ENCODE measurements at regions not wholly inside any gene's neighbourhood (a gene's known extent, or its start where the extent isn't known, plus 50 kb on each side); places are given as distances from the start of the nearest gene placed in this dataset.

GRCh38 chr4:177001271-177002175 is 208.8 kb upstream of the VEGFC start:
- Histone ChIP-seq H3K9ac (ENCODE audit: low read depth in 1 of 2, low read length in 2 of 2) (no peak overlapping the region), H3K4me3 (ENCODE audit: low read depth in 1 of 2, low read length in 2 of 2) (no peak overlapping the region), H3K9me3 (ENCODE audit: control insufficient read depth in 1 of 2, low read length in 2 of 2) (peaks cover 0 to 1% of the 10 kb centered on the region in 2 donors), H3K27ac (ENCODE audit: low read depth, low read length) (no peak overlapping the region), H3K36me3 (ENCODE audit: control insufficient read depth in 1 of 2, insufficient read depth in 2 of 2, low read length in 2 of 2) (no peaks in the 10 kb centered on the region), H3K4me1 (ENCODE audit: control insufficient read depth in 1 of 2, insufficient read depth in 2 of 2, low read length in 2 of 2) (no peaks in the 10 kb centered on the region), H3K27me3 (ENCODE audit: control insufficient read depth in 1 of 2, insufficient read depth in 2 of 2, low read length in 2 of 2) (no peaks in the 10 kb centered on the region)

- Histone ChIP-seq H3K36me3 (ENCODE audit: control insufficient read depth in 1 of 2, insufficient read depth in 2 of 2, low read length in 2 of 2) (no peaks in the 10 kb centered on the region), H3K4me1 (ENCODE audit: control insufficient read depth in 1 of 2, insufficient read depth in 2 of 2, low read length in 2 of 2) (no peaks in the 10 kb centered on the region), H3K9me3 (ENCODE audit: control insufficient read depth in 1 of 2, low read length in 2 of 2) (peaks cover 0 to 3% of the 10 kb centered on the region in 2 donors)
Measured at GRCh38 chr4:177005674-177006230, 213.0 kb upstream of the VEGFC start.

DNA sequence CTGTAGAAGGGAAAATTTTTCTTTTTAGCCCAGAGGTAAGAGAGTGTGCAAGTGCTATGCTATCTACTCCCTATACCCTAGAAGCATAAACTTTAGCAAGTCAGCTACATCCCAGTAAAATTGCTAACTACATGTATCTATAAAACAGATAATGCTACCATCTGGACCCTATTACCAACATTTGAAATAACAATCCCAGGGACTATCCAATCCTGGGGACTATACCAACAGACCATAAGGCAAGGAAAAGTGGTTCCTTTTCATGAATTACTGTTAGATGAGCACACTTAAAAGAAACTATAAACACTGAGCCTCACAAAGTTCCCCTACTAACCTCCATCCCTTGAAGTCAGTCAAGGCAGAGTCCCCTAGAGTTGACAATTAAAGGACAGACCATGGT is 213.6 kb upstream of the VEGFC start:
- no peaks in the 10 kb centered on the region for H3K4me1 ChIP-seq (ENCODE audit: control insufficient read depth in 1 of 2, insufficient read depth in 2 of 2, low read length in 2 of 2)

More at GRCh38 chr4:177005674-177006230, 213.0 kb upstream of the VEGFC start:
- Histone ChIP-seq H3K27ac (ENCODE audit: low read depth, low read length) (no peak overlapping the region), H3K9ac (ENCODE audit: low read depth in 1 of 2, low read length in 2 of 2) (no peak overlapping the region), H3K4me3 (ENCODE audit: low read depth in 1 of 2, low read length in 2 of 2) (no peak overlapping the region), H3K27me3 (ENCODE audit: control insufficient read depth in 1 of 2, insufficient read depth in 2 of 2, low read length in 2 of 2) (no peaks in the 10 kb centered on the region)

DNA sequence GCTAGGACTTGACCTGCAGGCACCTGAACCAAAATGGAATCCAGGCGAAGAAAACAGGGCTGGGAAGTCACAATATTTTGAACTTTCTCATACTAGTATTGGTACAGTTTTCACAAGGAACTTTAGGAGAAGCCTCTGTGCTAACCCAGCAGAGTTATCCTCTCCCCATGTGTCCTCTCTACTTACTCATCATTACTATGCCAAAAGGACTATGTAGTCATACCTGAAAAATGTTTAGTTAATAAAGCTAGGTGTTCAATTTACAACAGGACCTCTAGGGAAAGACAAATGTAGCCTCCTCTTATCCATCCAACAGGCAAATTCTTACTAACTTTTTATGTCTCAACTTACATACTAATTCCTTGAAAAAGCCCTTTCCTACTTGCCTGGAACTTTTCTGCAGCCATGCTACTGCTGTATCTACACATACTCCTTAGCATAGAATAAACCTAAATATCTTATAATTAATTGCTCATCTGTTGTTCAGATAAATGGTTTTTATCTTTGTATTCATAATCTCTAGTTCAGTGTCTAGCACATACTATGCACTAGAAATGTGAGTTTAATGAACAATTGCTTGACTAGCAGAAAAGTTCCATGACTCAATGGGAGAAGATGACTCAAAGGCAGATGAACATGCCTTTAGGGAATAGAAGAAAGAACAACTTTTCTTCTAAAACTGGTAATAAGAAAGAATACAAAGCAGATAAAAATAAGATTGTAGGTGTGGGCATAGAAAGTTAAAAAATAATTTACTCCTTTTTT is 215.5 kb upstream of the VEGFC start:
- no peaks in the 10 kb centered on the region for H3K4me1 ChIP-seq (ENCODE audit: control insufficient read depth in 1 of 2, insufficient read depth in 2 of 2, low read length in 2 of 2)
- peaks cover 5 to 6% of the 10 kb centered on the region in 2 donors for H3K9me3 ChIP-seq (ENCODE audit: control insufficient read depth in 1 of 2, low read length in 2 of 2)
- no peaks in the 10 kb centered on the region for H3K36me3 ChIP-seq (ENCODE audit: control insufficient read depth in 1 of 2, insufficient read depth in 2 of 2, low read length in 2 of 2)
- no peak overlapping the region for H3K27ac ChIP-seq (ENCODE audit: low read depth, low read length)
- H3K4me3 ChIP-seq (ENCODE audit: low read depth in 1 of 2, low read length in 2 of 2) = no peak overlapping the region
- H3K9ac ChIP-seq (ENCODE audit: low read depth in 1 of 2, low read length in 2 of 2) = no peak overlapping the region
- no peaks in the 10 kb centered on the region for H3K27me3 ChIP-seq (ENCODE audit: control insufficient read depth in 1 of 2, insufficient read depth in 2 of 2, low read length in 2 of 2)

More for the DNA sequence above, 213.6 kb upstream of the VEGFC start:
- H3K27me3 ChIP-seq (ENCODE audit: control insufficient read depth in 1 of 2, insufficient read depth in 2 of 2, low read length in 2 of 2) = no peaks in the 10 kb centered on the region
- H3K27ac ChIP-seq (ENCODE audit: low read depth, low read length) = no peak overlapping the region
- H3K9ac ChIP-seq (ENCODE audit: low read depth in 1 of 2, low read length in 2 of 2) = no peak overlapping the region
- H3K4me3 ChIP-seq (ENCODE audit: low read depth in 1 of 2, low read length in 2 of 2) = no peak overlapping the region
- no peaks in the 10 kb centered on the region for H3K36me3 ChIP-seq (ENCODE audit: control insufficient read depth in 1 of 2, insufficient read depth in 2 of 2, low read length in 2 of 2)
- peaks cover 0 to 3% of the 10 kb centered on the region in 2 donors for H3K9me3 ChIP-seq (ENCODE audit: control insufficient read depth in 1 of 2, low read length in 2 of 2)

- Histone ChIP-seq H3K27ac (ENCODE audit: low read depth, low read length) (no peak overlapping the region), H3K27me3 (ENCODE audit: control insufficient read depth in 1 of 2, insufficient read depth in 2 of 2, low read length in 2 of 2) (no peaks in the 10 kb centered on the region), H3K4me1 (ENCODE audit: control insufficient read depth in 1 of 2, insufficient read depth in 2 of 2, low read length in 2 of 2) (no peaks in the 10 kb centered on the region), H3K9ac (ENCODE audit: low read depth in 1 of 2, low read length in 2 of 2) (no peak overlapping the region), H3K4me3 (ENCODE audit: low read depth in 1 of 2, low read length in 2 of 2) (no peak overlapping the region), H3K9me3 (ENCODE audit: control insufficient read depth in 1 of 2, low read length in 2 of 2) (peaks cover 6 to 13% of the 10 kb centered on the region in 2 donors), H3K36me3 (ENCODE audit: control insufficient read depth in 1 of 2, insufficient read depth in 2 of 2, low read length in 2 of 2) (no peaks in the 10 kb centered on the region)
Measured at GRCh38 chr4:177008836-177009501, 216.2 kb upstream of the VEGFC start.

DNA sequence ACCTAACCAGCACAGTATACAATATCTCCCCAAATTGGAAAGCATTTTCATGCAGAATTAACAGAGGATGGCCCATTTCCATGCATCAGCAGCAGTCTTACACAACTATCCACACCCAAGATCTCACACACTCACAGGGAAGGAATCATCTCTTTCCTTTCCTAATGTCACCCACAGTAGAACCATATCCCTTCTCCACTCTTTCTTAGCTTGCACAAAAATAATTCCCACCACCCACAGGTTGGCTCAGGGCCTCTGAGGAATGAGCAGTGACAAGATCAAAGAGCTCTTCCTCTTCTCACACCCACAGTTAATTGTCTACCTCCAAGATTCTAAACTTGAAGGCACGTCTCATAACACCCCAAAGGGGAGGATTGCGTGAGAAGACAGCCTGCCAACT is 217.7 kb upstream of the VEGFC start:
- no peaks in the 10 kb centered on the region for H3K4me1 ChIP-seq (ENCODE audit: control insufficient read depth in 1 of 2, insufficient read depth in 2 of 2, low read length in 2 of 2)
- H3K27me3 ChIP-seq (ENCODE audit: control insufficient read depth in 1 of 2, insufficient read depth in 2 of 2, low read length in 2 of 2) = no peaks in the 10 kb centered on the region
- H3K4me3 ChIP-seq (ENCODE audit: low read depth in 1 of 2, low read length in 2 of 2) = no peak overlapping the region
- H3K36me3 ChIP-seq (ENCODE audit: control insufficient read depth in 1 of 2, insufficient read depth in 2 of 2, low read length in 2 of 2) = no peaks in the 10 kb centered on the region
- H3K27ac ChIP-seq (ENCODE audit: low read depth, low read length) = no peak overlapping the region
- H3K9me3 ChIP-seq (ENCODE audit: control insufficient read depth in 1 of 2, low read length in 2 of 2) = peaks cover 8 to 14% of the 10 kb centered on the region in 2 donors
- no peak overlapping the region for H3K9ac ChIP-seq (ENCODE audit: low read depth in 1 of 2, low read length in 2 of 2)

GRCh38 chr4:177012918-177013545 is 220.3 kb upstream of the VEGFC start:
- H3K36me3 ChIP-seq (ENCODE audit: control insufficient read depth in 1 of 2, insufficient read depth in 2 of 2, low read length in 2 of 2) = no peaks in the 10 kb centered on the region
- H3K9ac ChIP-seq (ENCODE audit: low read depth in 1 of 2, low read length in 2 of 2) = no peak overlapping the region
- H3K4me1 ChIP-seq (ENCODE audit: control insufficient read depth in 1 of 2, insufficient read depth in 2 of 2, low read length in 2 of 2) = no peaks in the 10 kb centered on the region
- H3K4me3 ChIP-seq (ENCODE audit: low read depth in 1 of 2, low read length in 2 of 2) = no peak overlapping the region
- H3K9me3 ChIP-seq (ENCODE audit: control insufficient read depth in 1 of 2, low read length in 2 of 2) = peaks cover 8 to 10% of the 10 kb centered on the region in 2 donors
- H3K27me3 ChIP-seq (ENCODE audit: control insufficient read depth in 1 of 2, insufficient read depth in 2 of 2, low read length in 2 of 2) = no peaks in the 10 kb centered on the region
- no peak overlapping the region for H3K27ac ChIP-seq (ENCODE audit: low read depth, low read length)

DNA sequence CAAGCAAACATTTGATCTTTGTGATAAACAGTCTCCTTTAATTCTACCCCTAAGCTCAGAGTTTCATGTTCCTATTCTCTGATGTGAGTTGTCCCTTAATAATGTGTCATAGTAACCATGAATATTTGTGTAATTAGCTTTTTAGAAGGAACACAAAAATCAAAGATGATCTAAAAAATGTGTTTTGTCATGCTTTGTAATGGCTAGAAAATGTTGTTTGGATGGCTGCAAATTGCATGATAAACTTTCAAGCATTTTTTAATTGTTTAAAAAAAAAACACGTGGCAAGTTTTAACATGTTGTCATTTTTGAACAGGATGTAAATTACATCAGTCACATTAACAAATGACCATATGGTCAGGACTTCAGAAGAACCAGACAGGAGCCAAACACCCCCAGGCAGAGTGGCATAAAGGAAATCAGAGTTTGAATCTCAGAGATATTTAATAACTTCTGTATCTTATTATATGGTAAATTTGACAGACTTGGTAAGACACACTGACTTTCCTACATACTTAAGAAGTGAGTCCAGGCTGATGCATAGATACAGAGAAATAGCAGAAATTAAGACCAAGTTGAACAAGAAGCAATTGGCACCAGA is 223.9 kb upstream of the VEGFC start:
- Histone ChIP-seq H3K9me3 (ENCODE audit: control insufficient read depth in 1 of 2, low read length in 2 of 2) (peaks cover 8 to 10% of the 10 kb centered on the region in 2 donors), H3K27ac (ENCODE audit: low read depth, low read length) (no peak overlapping the region), H3K4me1 (ENCODE audit: control insufficient read depth in 1 of 2, insufficient read depth in 2 of 2, low read length in 2 of 2) (no peaks in the 10 kb centered on the region), H3K27me3 (ENCODE audit: control insufficient read depth in 1 of 2, insufficient read depth in 2 of 2, low read length in 2 of 2) (no peaks in the 10 kb centered on the region), H3K9ac (ENCODE audit: low read depth in 1 of 2, low read length in 2 of 2) (no peak overlapping the region), H3K36me3 (ENCODE audit: control insufficient read depth in 1 of 2, insufficient read depth in 2 of 2, low read length in 2 of 2) (no peaks in the 10 kb centered on the region), H3K4me3 (ENCODE audit: low read depth in 1 of 2, low read length in 2 of 2) (no peak overlapping the region)

GRCh38 chr4:177023951-177024350 is 231.2 kb upstream of the VEGFC start:
- H3K4me3 ChIP-seq (ENCODE audit: low read depth in 1 of 2, low read length in 2 of 2) = no peak overlapping the region
- H3K27ac ChIP-seq (ENCODE audit: low read depth, low read length) = no peak overlapping the region
- no peaks in the 10 kb centered on the region for H3K27me3 ChIP-seq (ENCODE audit: control insufficient read depth in 1 of 2, insufficient read depth in 2 of 2, low read length in 2 of 2)
- no peak overlapping the region for H3K9ac ChIP-seq (ENCODE audit: low read depth in 1 of 2, low read length in 2 of 2)
- H3K36me3 ChIP-seq (ENCODE audit: control insufficient read depth in 1 of 2, insufficient read depth in 2 of 2, low read length in 2 of 2) = no peaks in the 10 kb centered on the region
- no peaks in the 10 kb centered on the region for H3K9me3 ChIP-seq (ENCODE audit: control insufficient read depth in 1 of 2, low read length in 2 of 2)
- no peaks in the 10 kb centered on the region for H3K4me1 ChIP-seq (ENCODE audit: control insufficient read depth in 1 of 2, insufficient read depth in 2 of 2, low read length in 2 of 2)
